ENCODE measurements at regions not wholly inside any gene's neighbourhood (a gene's known extent, or its start where the extent isn't known, plus 50 kb on each side); places are given as distances from the start of the nearest gene placed in this dataset.
"Not testable (repeated sequence)": the region's sequence is repeated elsewhere in the genome, so short reads cannot be mapped to it uniquely, and the experiment has no call there.

DNA sequence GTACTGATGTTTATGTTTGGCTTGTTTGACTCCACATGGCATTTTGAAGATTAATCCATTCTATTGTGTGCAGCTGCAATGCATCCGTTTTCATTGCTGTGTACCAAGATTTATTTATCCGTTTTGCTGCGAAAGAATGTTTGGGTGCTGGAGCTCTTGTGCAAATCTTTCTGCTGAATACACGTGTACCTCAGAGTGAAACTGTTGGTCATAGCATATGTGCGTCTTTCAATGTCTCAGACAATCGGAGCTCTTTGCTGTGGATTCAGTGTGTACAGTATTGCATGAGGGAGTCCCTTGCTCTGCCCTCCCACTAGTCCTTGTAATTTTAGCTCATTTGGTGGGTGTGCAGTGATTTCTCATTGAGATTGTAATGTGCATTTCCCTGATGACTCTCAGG lies 545.4 kb downstream of the TBC1D22A start:
- no peaks in the 10 kb centered on the region for H3K27me3 ChIP-seq (ENCODE audit: control insufficient read depth in 1 of 2, insufficient read depth in 2 of 2, low read length in 2 of 2)
- H3K4me1 ChIP-seq (ENCODE audit: control insufficient read depth, insufficient read depth, low read length): no peaks in the 10 kb centered on the region
- peaks cover 0 to 3% of the 10 kb centered on the region in 2 donors for H3K9me3 ChIP-seq (ENCODE audit: control insufficient read depth in 2 of 2, low read length in 2 of 2)
- no peak overlapping the region for H3K4me3 ChIP-seq (ENCODE audit: low read length in 2 of 2)
- H3K36me3 ChIP-seq (ENCODE audit: control insufficient read depth in 2 of 2, insufficient read depth in 2 of 2, low read length in 2 of 2): no peaks in the 10 kb centered on the region
- no peak overlapping the region for H3K9ac ChIP-seq (ENCODE audit: low read length in 2 of 2)
- H3K27ac ChIP-seq (ENCODE audit: low read length): no peak overlapping the region

DNA sequence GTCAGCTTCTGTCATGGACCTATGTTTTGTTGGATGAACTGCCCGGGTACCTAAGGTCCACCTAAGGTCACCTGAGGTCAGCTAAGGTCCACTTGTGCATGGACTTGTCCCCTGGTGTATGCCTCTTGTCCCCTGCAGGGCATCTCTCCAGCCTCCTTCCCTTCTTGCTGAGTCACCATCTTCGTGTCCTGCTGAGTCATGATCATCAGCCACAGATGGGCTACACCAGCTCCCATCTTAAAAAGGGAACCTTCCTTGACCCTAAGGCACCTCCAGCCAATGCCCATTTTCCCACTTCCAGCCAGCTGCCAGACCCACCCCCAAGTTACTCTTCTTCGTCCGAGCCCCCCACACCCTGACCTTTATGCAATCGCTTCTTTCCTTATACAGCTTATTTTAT lies 544.9 kb downstream of the TBC1D22A start:
- Histone ChIP-seq H3K27me3 (ENCODE audit: control insufficient read depth in 1 of 2, insufficient read depth in 2 of 2, low read length in 2 of 2) (no peaks in the 10 kb centered on the region), H3K4me3 (ENCODE audit: low read length in 2 of 2) (no peak overlapping the region), H3K36me3 (ENCODE audit: control insufficient read depth in 2 of 2, insufficient read depth in 2 of 2, low read length in 2 of 2) (no peaks in the 10 kb centered on the region), H3K27ac (ENCODE audit: low read length) (no peak overlapping the region), H3K9me3 (ENCODE audit: control insufficient read depth in 2 of 2, low read length in 2 of 2) (peaks cover 0 to 3% of the 10 kb centered on the region in 2 donors), H3K4me1 (ENCODE audit: control insufficient read depth, insufficient read depth, low read length) (no peaks in the 10 kb centered on the region), H3K9ac (ENCODE audit: low read length in 2 of 2) (no peak overlapping the region)

- Histone ChIP-seq H3K4me3 (ENCODE audit: low read length in 2 of 2) (no peak overlapping the region), H3K4me1 (ENCODE audit: control insufficient read depth, insufficient read depth, low read length) (no peaks in the 10 kb centered on the region), H3K9ac (ENCODE audit: low read length in 2 of 2) (no peak overlapping the region), H3K9me3 (ENCODE audit: control insufficient read depth in 2 of 2, low read length in 2 of 2) (no peaks in the 10 kb centered on the region), H3K27me3 (ENCODE audit: control insufficient read depth in 1 of 2, insufficient read depth in 2 of 2, low read length in 2 of 2) (no peaks in the 10 kb centered on the region), H3K36me3 (ENCODE audit: control insufficient read depth in 2 of 2, insufficient read depth in 2 of 2, low read length in 2 of 2) (no peaks in the 10 kb centered on the region), H3K27ac (ENCODE audit: low read length) (no peak overlapping the region)
Measured at GRCh38 chr22:47304854-47305253, 542.4 kb downstream of the TBC1D22A start.

- H3K4me3 ChIP-seq (ENCODE audit: low read length in 2 of 2): no peak overlapping the region
- H3K9me3 ChIP-seq (ENCODE audit: control insufficient read depth in 2 of 2, low read length in 2 of 2): peaks cover 0 to 4% of the 10 kb centered on the region in 2 donors
- H3K4me1 ChIP-seq (ENCODE audit: control insufficient read depth, insufficient read depth, low read length): no peaks in the 10 kb centered on the region
- H3K27ac ChIP-seq (ENCODE audit: low read length): no peak overlapping the region
- no peak overlapping the region for H3K9ac ChIP-seq (ENCODE audit: low read length in 2 of 2)
- H3K27me3 ChIP-seq (ENCODE audit: control insufficient read depth in 1 of 2, insufficient read depth in 2 of 2, low read length in 2 of 2): no peaks in the 10 kb centered on the region
- H3K36me3 ChIP-seq (ENCODE audit: control insufficient read depth in 2 of 2, insufficient read depth in 2 of 2, low read length in 2 of 2): no peaks in the 10 kb centered on the region
Measured at GRCh38 chr22:47304191-47304831, 541.9 kb downstream of the TBC1D22A start.

DNA sequence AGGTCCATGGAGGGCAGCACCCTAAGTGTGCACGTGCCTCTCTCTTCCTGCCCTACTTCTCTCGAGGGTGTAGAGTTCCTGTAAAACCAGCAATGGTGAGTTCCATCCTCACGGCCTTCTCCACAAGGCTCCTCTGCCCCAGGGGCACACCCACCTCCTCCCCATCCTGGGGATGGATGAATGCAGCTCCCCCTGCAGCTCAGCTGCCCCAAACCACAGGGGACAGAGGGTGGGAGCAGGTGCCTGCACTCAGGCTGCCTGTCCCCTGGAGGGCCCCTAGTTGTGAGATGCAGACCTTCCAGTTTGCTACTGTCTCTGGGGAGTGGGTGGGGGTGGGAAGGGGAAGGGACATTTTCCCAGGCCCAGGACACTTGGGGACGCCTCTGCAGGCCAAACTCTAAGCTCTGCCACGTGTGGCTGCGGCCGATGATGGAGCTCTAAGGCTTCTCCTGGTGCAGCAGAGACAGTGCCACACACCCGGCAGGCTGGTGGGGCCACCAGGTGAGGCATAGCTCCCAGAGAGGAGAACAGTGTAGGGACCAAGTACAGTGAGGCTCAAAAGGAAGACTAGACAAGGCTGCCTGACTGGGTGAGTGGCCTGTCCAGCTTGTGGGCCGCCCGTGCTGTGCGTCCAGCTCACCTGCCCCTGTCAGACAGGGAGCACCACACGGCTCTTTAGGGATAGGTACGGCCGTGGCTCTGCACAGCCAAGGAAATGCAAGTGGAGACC lies 540.9 kb downstream of the TBC1D22A start:
- Histone ChIP-seq H3K4me3 (ENCODE audit: low read length in 2 of 2) (no peak overlapping the region), H3K9ac (ENCODE audit: low read length in 2 of 2) (no peak overlapping the region), H3K27ac (ENCODE audit: low read length) (no peak overlapping the region), H3K27me3 (ENCODE audit: control insufficient read depth in 1 of 2, insufficient read depth in 2 of 2, low read length in 2 of 2) (no peaks in the 10 kb centered on the region), H3K36me3 (ENCODE audit: control insufficient read depth in 2 of 2, insufficient read depth in 2 of 2, low read length in 2 of 2) (no peaks in the 10 kb centered on the region), H3K4me1 (ENCODE audit: control insufficient read depth, insufficient read depth, low read length) (no peaks in the 10 kb centered on the region), H3K9me3 (ENCODE audit: control insufficient read depth in 2 of 2, low read length in 2 of 2) (peaks cover 0 to 4% of the 10 kb centered on the region in 2 donors)

DNA sequence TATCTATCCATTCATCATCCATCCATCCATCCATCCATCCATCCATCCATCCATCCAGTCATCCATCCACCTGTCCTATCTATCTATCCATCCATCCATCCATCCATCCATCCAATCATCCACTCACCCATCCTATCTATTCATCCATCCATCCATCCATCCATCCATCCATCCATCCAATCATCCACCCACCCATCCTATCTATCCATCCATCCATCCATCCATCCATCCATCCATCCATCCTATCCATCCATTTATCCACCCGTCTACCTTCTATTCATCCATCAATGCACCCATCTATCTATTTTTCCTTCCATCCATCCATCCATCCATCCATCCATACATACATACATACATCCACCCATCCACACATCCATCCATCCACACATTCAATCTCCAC lies 540.1 kb downstream of the TBC1D22A start:
- not testable (repeated sequence) for H3K36me3 ChIP-seq (ENCODE audit: control insufficient read depth in 2 of 2, insufficient read depth in 2 of 2, low read length in 2 of 2); H3K4me3 ChIP-seq (ENCODE audit: low read length in 2 of 2); H3K4me1 ChIP-seq (ENCODE audit: control insufficient read depth, insufficient read depth, low read length); H3K27ac ChIP-seq (ENCODE audit: low read length); H3K27me3 ChIP-seq (ENCODE audit: control insufficient read depth in 1 of 2, insufficient read depth in 2 of 2, low read length in 2 of 2); H3K9me3 ChIP-seq (ENCODE audit: control insufficient read depth in 2 of 2, low read length in 2 of 2); H3K9ac ChIP-seq (ENCODE audit: low read length in 2 of 2)

- H3K27me3 ChIP-seq (ENCODE audit: control insufficient read depth in 1 of 2, insufficient read depth in 2 of 2, low read length in 2 of 2): peaks cover 0 to 5% of the 10 kb centered on the region in 2 donors
- no peaks in the 10 kb centered on the region for H3K36me3 ChIP-seq (ENCODE audit: control insufficient read depth in 2 of 2, insufficient read depth in 2 of 2, low read length in 2 of 2)
- H3K9ac ChIP-seq (ENCODE audit: low read length in 2 of 2): no peak overlapping the region
- no peaks in the 10 kb centered on the region for H3K4me1 ChIP-seq (ENCODE audit: control insufficient read depth, insufficient read depth, low read length)
- H3K9me3 ChIP-seq (ENCODE audit: control insufficient read depth in 2 of 2, low read length in 2 of 2): peaks cover 0 to 9% of the 10 kb centered on the region in 2 donors
- no peak overlapping the region for H3K27ac ChIP-seq (ENCODE audit: low read length)
- H3K4me3 ChIP-seq (ENCODE audit: low read length in 2 of 2): no peak overlapping the region
Measured at GRCh38 chr22:47301820-47302475, 539.5 kb downstream of the TBC1D22A start.

- H3K27ac ChIP-seq (ENCODE audit: low read length): no peak overlapping the region
- H3K4me1 ChIP-seq (ENCODE audit: control insufficient read depth, insufficient read depth, low read length): no peaks in the 10 kb centered on the region
- no peak overlapping the region for H3K4me3 ChIP-seq (ENCODE audit: low read length in 2 of 2)
- peaks cover 0 to 9% of the 10 kb centered on the region in 2 donors for H3K9me3 ChIP-seq (ENCODE audit: control insufficient read depth in 2 of 2, low read length in 2 of 2)
- peaks cover 0 to 6% of the 10 kb centered on the region in 2 donors for H3K27me3 ChIP-seq (ENCODE audit: control insufficient read depth in 1 of 2, insufficient read depth in 2 of 2, low read length in 2 of 2)
- H3K36me3 ChIP-seq (ENCODE audit: control insufficient read depth in 2 of 2, insufficient read depth in 2 of 2, low read length in 2 of 2): no peaks in the 10 kb centered on the region
- no peak overlapping the region for H3K9ac ChIP-seq (ENCODE audit: low read length in 2 of 2)
Measured at GRCh38 chr22:47300698-47301405, 538.4 kb downstream of the TBC1D22A start.

DNA sequence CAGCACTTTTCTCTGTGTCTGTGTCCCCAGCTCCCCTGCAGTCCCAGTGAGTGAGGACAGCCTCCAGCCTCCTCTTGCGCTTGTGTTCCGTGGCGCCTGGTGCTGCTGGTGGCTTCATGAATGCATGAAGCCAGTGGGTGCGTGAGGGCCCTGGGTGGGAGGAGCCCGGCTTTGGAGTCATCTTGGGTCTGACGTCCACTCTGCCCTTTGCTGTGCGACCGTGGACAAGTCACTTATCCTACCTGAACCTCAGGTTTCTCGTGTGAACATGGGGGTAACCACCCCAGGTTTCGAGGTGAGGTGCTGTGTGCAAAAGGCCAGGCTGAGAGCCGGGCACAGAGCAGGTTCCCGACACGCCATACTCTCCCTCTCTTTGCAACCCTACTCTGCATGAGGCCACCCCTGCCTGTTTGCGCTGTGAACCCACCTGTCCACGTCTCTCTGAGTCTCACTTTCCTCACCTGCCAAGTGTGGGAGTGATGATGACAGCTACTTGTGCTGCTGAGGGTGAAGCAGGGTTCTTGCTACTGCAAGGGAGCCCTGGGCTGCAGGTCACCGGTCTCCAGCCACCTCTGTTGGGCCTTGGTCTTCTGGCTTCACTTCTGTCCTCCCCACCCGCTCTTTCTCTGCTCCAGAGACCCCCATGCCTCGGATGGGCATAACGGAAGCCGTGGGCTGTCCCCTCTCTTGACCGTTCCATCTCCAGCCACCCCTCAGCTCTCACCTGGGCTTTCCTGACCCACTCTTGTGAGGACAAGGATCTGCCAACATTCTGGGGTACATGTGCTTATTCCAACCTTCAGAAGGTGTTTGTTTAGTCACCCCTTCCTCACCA lies 537.6 kb downstream of the TBC1D22A start:
- H3K9ac ChIP-seq (ENCODE audit: low read length in 2 of 2): no peak overlapping the region
- H3K27me3 ChIP-seq (ENCODE audit: control insufficient read depth in 1 of 2, insufficient read depth in 2 of 2, low read length in 2 of 2): peaks cover 0 to 6% of the 10 kb centered on the region in 2 donors
- H3K9me3 ChIP-seq (ENCODE audit: control insufficient read depth in 2 of 2, low read length in 2 of 2): peaks cover 0 to 9% of the 10 kb centered on the region in 2 donors
- H3K4me1 ChIP-seq (ENCODE audit: control insufficient read depth, insufficient read depth, low read length): no peaks in the 10 kb centered on the region
- no peak overlapping the region for H3K27ac ChIP-seq (ENCODE audit: low read length)
- no peak overlapping the region for H3K4me3 ChIP-seq (ENCODE audit: low read length in 2 of 2)
- H3K36me3 ChIP-seq (ENCODE audit: control insufficient read depth in 2 of 2, insufficient read depth in 2 of 2, low read length in 2 of 2): no peaks in the 10 kb centered on the region

Data from stomach smooth muscle (tissue), 2 donors.